ENCODE measurements at regions not wholly inside any gene's neighbourhood (a gene's known extent, or its start where the extent isn't known, plus 50 kb on each side); places are given as distances from the start of the nearest gene placed in this dataset.

- Mint-ChIP-seq H3K27me3 (ENCODE audit: low read depth) (peaks cover under 1% of the 10 kb centered on the region), H3K36me3 (ENCODE audit: insufficient read depth) (no peaks in the 10 kb centered on the region), H3K9me3 (peaks cover under 1% of the 10 kb centered on the region), H3K4me3 (no peak overlapping the region), H3K4me1 (ENCODE audit: low read depth) (no peaks in the 10 kb centered on the region)
- DNase-seq (no peak), ATAC-seq (no peak)
These were observed 232.7 kb downstream of the MBD2 start for GRCh38 chr18:53991805-53992204.

GRCh38 chr18:53991202-53991601 is 233.3 kb downstream of the MBD2 start:
- DNase-seq (no peak), ATAC-seq (no peak)
- Mint-ChIP-seq H3K4me1 (ENCODE audit: low read depth) (no peaks in the 10 kb centered on the region), H3K27me3 (ENCODE audit: low read depth) (no peaks in the 10 kb centered on the region), H3K9me3 (no peaks in the 10 kb centered on the region), H3K36me3 (ENCODE audit: insufficient read depth) (no peaks in the 10 kb centered on the region), H3K4me3 (no peak overlapping the region)

GRCh38 chr18:53990485-53990884 is 234.0 kb downstream of the MBD2 start:
- Mint-ChIP-seq H3K27me3 (ENCODE audit: low read depth) (no peaks in the 10 kb centered on the region), H3K36me3 (ENCODE audit: insufficient read depth) (no peaks in the 10 kb centered on the region), H3K9me3 (no peaks in the 10 kb centered on the region), H3K4me1 (ENCODE audit: low read depth) (no peaks in the 10 kb centered on the region), H3K4me3 (no peak overlapping the region)
- ATAC-seq (no peak), DNase-seq (no peak)

GRCh38 chr18:53984021-53984420 is 240.4 kb downstream of the MBD2 start:
- H3K27me3 Mint-ChIP-seq (ENCODE audit: low read depth), result no peaks in the 10 kb centered on the region

GRCh38 chr18:53971331-53971730 is 253.1 kb downstream of the MBD2 start:
- H3K4me1 Mint-ChIP-seq (ENCODE audit: low read depth), result no peaks in the 10 kb centered on the region
- H3K4me3 Mint-ChIP-seq, result no peak overlapping the region
- H3K9me3 Mint-ChIP-seq, result peaks cover 12% of the 10 kb centered on the region
- H3K36me3 Mint-ChIP-seq (ENCODE audit: insufficient read depth), result no peaks in the 10 kb centered on the region
- no peaks in the 10 kb centered on the region for H3K27me3 Mint-ChIP-seq (ENCODE audit: low read depth)
- ATAC-seq, result no peak
- no peak for DNase-seq

More at GRCh38 chr18:53984021-53984420, 240.4 kb downstream of the MBD2 start:
- ATAC-seq, result no peak
- Mint-ChIP-seq H3K9me3 (peaks cover 7% of the 10 kb centered on the region), H3K36me3 (ENCODE audit: insufficient read depth) (no peaks in the 10 kb centered on the region), H3K4me3 (no peak overlapping the region), H3K4me1 (ENCODE audit: low read depth) (no peaks in the 10 kb centered on the region)
- no peak for DNase-seq

GRCh38 chr18:53952700-53953099 is 271.8 kb downstream of the MBD2 start:
- Mint-ChIP-seq H3K27me3 (ENCODE audit: low read depth) (peaks cover 3% of the 10 kb centered on the region), H3K4me3 (no peak overlapping the region), H3K4me1 (ENCODE audit: low read depth) (no peaks in the 10 kb centered on the region), H3K9me3 (peaks cover 5% of the 10 kb centered on the region), H3K36me3 (ENCODE audit: insufficient read depth) (no peaks in the 10 kb centered on the region)
- ATAC-seq (no peak), DNase-seq (no peak)

GRCh38 chr18:53950545-53950944 is 273.9 kb downstream of the MBD2 start:
- peaks cover 5% of the 10 kb centered on the region for H3K9me3 Mint-ChIP-seq
- H3K4me1 Mint-ChIP-seq (ENCODE audit: low read depth), result no peaks in the 10 kb centered on the region
- no peak overlapping the region for H3K4me3 Mint-ChIP-seq
- DNase-seq (no peak), ATAC-seq (no peak)
- no peaks in the 10 kb centered on the region for H3K36me3 Mint-ChIP-seq (ENCODE audit: insufficient read depth)
- peaks cover 3% of the 10 kb centered on the region for H3K27me3 Mint-ChIP-seq (ENCODE audit: low read depth)

- peaks cover 3% of the 10 kb centered on the region for H3K27me3 Mint-ChIP-seq (ENCODE audit: low read depth)
- no peak overlapping the region for H3K4me3 Mint-ChIP-seq
- H3K36me3 Mint-ChIP-seq (ENCODE audit: insufficient read depth), result no peaks in the 10 kb centered on the region
- DNase-seq (no peak), ATAC-seq (no peak)
- peaks cover 7% of the 10 kb centered on the region for H3K9me3 Mint-ChIP-seq
- H3K4me1 Mint-ChIP-seq (ENCODE audit: low read depth), result no peaks in the 10 kb centered on the region
These were observed 275.5 kb downstream of the MBD2 start for GRCh38 chr18:53948991-53949390.

- Mint-ChIP-seq H3K9me3 (peaks cover 7% of the 10 kb centered on the region), H3K27me3 (ENCODE audit: low read depth) (no peaks in the 10 kb centered on the region)
- no peak for ATAC-seq
These were observed 277.3 kb downstream of the MBD2 start for GRCh38 chr18:53947092-53947640.

GRCh38 chr18:53946594-53946993 is 277.9 kb downstream of the MBD2 start:
- ATAC-seq (no peak), DNase-seq (no peak)
- no peaks in the 10 kb centered on the region for H3K4me1 Mint-ChIP-seq (ENCODE audit: low read depth)
- no peak overlapping the region for H3K4me3 Mint-ChIP-seq
- H3K27me3 Mint-ChIP-seq (ENCODE audit: low read depth), result no peaks in the 10 kb centered on the region
- H3K9me3 Mint-ChIP-seq, result peaks cover 7% of the 10 kb centered on the region
- no peaks in the 10 kb centered on the region for H3K36me3 Mint-ChIP-seq (ENCODE audit: insufficient read depth)

More at GRCh38 chr18:53947092-53947640, 277.3 kb downstream of the MBD2 start:
- Mint-ChIP-seq H3K4me3 (no peak overlapping the region), H3K4me1 (ENCODE audit: low read depth) (no peaks in the 10 kb centered on the region), H3K36me3 (ENCODE audit: insufficient read depth) (no peaks in the 10 kb centered on the region)
- DNase-seq, result no peak

- Mint-ChIP-seq H3K9me3 (peaks cover 7% of the 10 kb centered on the region), H3K4me1 (ENCODE audit: low read depth) (no peaks in the 10 kb centered on the region), H3K36me3 (ENCODE audit: insufficient read depth) (no peaks in the 10 kb centered on the region), H3K4me3 (no peak overlapping the region), H3K27me3 (ENCODE audit: low read depth) (no peaks in the 10 kb centered on the region)
- ATAC-seq, result no peak
- DNase-seq, result no peak
These were observed 279.7 kb downstream of the MBD2 start for GRCh38 chr18:53944721-53945120.

GRCh38 chr18:53943326-53943860 is 281.1 kb downstream of the MBD2 start:
- ATAC-seq, result no peak
- Mint-ChIP-seq H3K9me3 (peaks cover 7% of the 10 kb centered on the region), H3K4me1 (ENCODE audit: low read depth) (no peaks in the 10 kb centered on the region), H3K4me3 (no peak overlapping the region), H3K36me3 (ENCODE audit: insufficient read depth) (no peaks in the 10 kb centered on the region), H3K27me3 (ENCODE audit: low read depth) (no peaks in the 10 kb centered on the region)
- DNase-seq, result no peak

GRCh38 chr18:53941601-53942338 is 282.7 kb downstream of the MBD2 start:
- H3K36me3 Mint-ChIP-seq (ENCODE audit: insufficient read depth), result no peaks in the 10 kb centered on the region
- no peaks in the 10 kb centered on the region for H3K4me1 Mint-ChIP-seq (ENCODE audit: low read depth)
- no peak for ATAC-seq

GRCh38 chr18:53937037-53937436 is 287.4 kb downstream of the MBD2 start:
- no peaks in the 10 kb centered on the region for H3K27me3 Mint-ChIP-seq (ENCODE audit: low read depth)

More at GRCh38 chr18:53941601-53942338, 282.7 kb downstream of the MBD2 start:
- no peak for DNase-seq
- peaks cover 7% of the 10 kb centered on the region for H3K9me3 Mint-ChIP-seq
- H3K27me3 Mint-ChIP-seq (ENCODE audit: low read depth), result no peaks in the 10 kb centered on the region
- H3K4me3 Mint-ChIP-seq, result no peak overlapping the region

GRCh38 chr18:53935803-53936202 is 288.7 kb downstream of the MBD2 start:
- H3K4me1 Mint-ChIP-seq (ENCODE audit: low read depth), result no peaks in the 10 kb centered on the region
- H3K36me3 Mint-ChIP-seq (ENCODE audit: insufficient read depth), result no peaks in the 10 kb centered on the region
- DNase-seq (no peak), ATAC-seq (no peak)
- H3K9me3 Mint-ChIP-seq, result no peaks in the 10 kb centered on the region
- no peaks in the 10 kb centered on the region for H3K27me3 Mint-ChIP-seq (ENCODE audit: low read depth)
- no peak overlapping the region for H3K4me3 Mint-ChIP-seq

More at GRCh38 chr18:53937037-53937436, 287.4 kb downstream of the MBD2 start:
- no peak for ATAC-seq
- no peaks in the 10 kb centered on the region for H3K4me1 Mint-ChIP-seq (ENCODE audit: low read depth)
- H3K36me3 Mint-ChIP-seq (ENCODE audit: insufficient read depth), result no peaks in the 10 kb centered on the region
- no peaks in the 10 kb centered on the region for H3K9me3 Mint-ChIP-seq
- DNase-seq, result no peak
- H3K4me3 Mint-ChIP-seq, result no peak overlapping the region

Data from activated T-cell treated with anti-CD3 and anti-CD28 coated beads, Interleukin-2, amount 50 U/mL, for 4 hours (primary cell).